ENCODE measurements at regions not wholly inside any gene's neighbourhood (a gene's known extent, or its start where the extent isn't known, plus 50 kb on each side); places are given as distances from the start of the nearest gene placed in this dataset.

DNA sequence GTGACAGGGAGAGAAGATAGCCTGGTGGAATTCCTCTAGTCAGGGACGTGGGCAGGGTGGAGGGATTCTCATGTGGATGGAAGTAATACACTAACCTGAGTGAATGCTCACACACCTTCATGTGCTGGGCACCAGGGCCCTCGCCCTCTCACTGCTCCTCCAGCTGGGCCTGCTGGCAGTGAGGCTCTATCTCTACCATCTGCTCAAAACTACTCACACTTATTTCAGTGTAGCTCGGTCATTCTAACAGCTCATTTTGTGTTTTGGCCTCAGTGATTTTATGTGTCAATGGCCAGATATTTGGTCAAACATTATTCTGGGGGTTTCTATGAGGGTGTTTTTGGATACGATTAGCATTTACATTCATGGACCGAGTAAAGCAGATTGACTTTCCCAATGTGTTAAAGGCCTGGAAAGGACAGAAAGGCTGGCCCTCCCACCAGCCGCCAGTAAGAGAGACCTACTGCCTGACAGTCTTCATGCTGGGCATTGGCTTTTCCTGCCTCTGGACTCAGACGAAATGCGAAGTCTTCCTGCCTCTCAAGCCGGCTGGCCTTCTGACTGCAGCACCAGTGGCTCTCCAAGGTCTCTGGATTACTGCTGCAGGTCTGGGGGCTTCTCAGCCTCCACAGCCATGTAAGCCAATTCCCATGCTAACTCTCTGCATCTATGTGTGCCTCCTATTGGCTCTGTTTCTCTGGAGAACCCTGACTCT, 335.4 kb downstream of the CXCL12 start:
- DNase-seq: no peak

- DNase-seq: no peak
These were observed 337.5 kb downstream of the CXCL12 start for GRCh38 chr10:44047361-44047760.

GRCh38 chr10:44046605-44047004, 338.3 kb downstream of the CXCL12 start:
- no peak for DNase-seq

GRCh38 chr10:44045020-44045419, 339.9 kb downstream of the CXCL12 start:
- DNase-seq: no peak

- no peak for DNase-seq
These were observed 340.3 kb downstream of the CXCL12 start for GRCh38 chr10:44044549-44044948.

- DNase-seq: no peak
These were observed 341.1 kb downstream of the CXCL12 start for GRCh38 chr10:44043646-44044375.

- DNase-seq: no peak
These were observed 341.8 kb downstream of the CXCL12 start for GRCh38 chr10:44042926-44043602.

DNA sequence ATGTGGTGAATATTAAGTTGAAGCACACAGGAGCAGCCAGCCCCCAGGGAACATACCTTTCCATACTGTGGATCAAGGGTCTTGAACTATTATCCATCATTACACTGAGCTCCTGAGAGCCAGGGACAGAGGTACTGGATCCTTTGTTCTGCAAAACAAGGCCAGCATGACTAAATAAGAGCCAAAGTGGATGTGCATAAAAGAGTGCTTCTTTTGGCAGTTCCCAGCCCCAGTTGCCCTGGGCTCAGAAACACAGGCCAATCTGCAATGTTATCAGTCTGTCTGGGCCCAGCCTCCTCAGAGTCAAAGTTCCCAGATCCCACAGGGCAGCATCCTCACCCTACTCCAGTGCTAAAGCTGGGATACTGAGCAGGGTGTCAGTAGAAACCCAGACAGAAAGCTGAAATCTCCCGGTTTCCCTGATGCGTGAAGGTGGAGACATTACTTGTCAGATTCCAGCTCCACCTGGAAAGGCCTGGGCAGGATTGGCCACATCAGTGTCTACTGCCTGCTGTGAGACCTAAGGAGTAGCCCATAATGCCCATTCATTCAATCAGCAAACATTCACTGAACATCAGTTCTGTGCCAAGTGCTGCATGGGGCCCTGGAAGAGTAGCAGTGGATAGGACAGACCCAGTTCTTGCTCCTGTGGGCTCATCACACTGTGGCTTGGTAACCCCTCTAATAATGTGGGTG, 342.7 kb downstream of the CXCL12 start:
- no peak for DNase-seq

- no peak for DNase-seq
These were observed 345.3 kb downstream of the CXCL12 start for GRCh38 chr10:44039599-44039998.

DNA sequence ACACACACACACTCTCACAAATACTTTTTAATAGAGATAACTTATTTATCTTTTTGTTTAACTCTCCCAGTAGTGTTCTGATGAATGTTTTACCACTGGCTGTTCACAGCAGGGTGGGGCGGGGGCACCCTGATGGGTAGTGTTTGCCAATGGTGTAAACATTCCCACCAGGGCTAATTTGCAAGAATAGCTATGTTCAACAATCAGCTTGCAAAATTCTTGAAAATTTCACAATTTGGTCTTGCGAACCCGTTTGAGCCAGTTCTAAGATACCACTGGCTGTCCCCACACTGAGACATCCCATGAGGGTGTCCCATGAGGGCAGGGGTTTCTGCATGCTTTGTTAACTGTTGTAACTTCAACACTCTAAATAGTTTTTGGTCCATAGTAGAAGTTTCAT, 348.5 kb downstream of the CXCL12 start:
- no peak for DNase-seq

GRCh38 chr10:44035474-44036197, 349.3 kb downstream of the CXCL12 start:
- no peak for DNase-seq

GRCh38 chr10:44034946-44035345, 350.0 kb downstream of the CXCL12 start:
- no peak for DNase-seq

DNA sequence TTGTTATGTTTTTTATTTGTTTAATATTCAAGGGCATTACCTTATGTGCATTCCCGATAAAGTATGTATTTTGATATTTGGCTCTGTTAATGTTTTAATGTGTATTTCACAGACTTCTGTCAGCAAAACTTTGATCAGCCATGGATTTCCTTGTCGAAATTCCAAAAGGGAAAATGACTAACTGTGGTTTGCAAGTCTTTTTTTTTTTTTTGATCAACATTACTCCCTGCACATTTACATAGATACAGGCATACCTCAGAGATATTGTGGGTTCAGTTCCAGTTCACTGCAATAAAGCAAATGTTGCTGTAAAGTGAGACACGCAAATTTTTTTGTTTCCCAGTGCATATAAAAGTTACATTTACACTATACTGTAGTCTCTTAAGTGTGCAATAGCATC, 351.9 kb downstream of the CXCL12 start:
- no peak for DNase-seq

- DNase-seq: no peak
These were observed 352.7 kb downstream of the CXCL12 start for GRCh38 chr10:44032216-44032615.

GRCh38 chr10:44030738-44031137, 354.2 kb downstream of the CXCL12 start:
- DNase-seq: no peak

DNA sequence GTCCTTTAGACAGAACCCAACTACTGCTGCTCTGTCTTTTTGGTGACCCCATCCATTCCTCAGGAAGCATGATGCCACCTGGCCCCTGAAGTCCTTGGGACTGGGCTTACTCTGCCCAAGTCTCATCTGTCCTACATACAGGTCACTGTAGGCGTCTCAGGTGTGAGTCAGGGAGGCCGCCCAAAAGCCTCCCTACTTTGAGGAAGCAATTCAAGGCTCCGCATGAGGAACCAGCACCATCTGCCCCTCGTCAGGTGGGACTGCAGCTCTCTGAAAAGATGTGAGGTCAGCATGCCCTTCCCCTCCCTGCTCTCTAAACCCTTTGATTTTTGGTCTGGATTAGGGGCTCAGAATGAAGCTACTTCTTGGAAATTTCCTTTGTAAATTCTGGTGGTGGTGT, 354.8 kb downstream of the CXCL12 start:
- DNase-seq: peak in 1 of 2 donors; percentile 27

- DNase-seq: no peak
These were observed 356.3 kb downstream of the CXCL12 start for GRCh38 chr10:44028384-44029137.

DNA sequence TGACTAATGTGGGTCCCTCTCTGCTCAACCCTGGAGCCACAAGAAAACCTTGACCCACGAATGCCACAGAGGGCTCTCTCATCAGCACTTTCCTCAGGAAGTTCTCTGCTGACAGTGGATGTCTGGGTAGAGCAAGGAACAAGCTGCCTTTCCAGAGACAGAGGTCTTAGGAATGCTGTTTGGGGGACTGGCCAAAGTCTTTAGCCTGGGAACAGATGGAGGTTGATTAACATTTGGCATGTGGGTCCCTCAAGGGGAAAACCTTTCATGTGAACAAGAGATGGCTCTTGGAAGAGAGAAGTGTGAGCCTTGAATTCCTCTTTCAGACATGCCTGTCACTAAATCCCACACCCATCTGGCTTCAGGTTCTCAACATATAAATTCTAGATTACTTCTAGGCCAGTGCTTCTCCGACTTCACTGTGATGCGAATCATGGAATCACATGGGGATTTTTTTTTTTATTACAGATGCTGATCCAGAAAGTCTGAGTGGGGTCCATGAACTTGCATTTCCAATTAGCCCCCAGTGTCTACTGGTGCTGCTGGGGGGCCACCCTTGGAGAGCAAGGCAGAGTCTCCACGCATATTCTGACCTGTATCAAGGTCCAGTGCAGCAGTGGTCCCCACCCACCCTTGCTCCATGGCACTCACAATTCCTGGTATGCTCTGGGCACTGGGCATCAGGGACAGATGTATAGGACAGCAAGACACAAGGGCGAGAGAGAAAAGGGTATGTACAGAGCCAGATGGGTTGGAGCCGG, 360.4 kb downstream of the CXCL12 start:
- no peak for DNase-seq

DNA sequence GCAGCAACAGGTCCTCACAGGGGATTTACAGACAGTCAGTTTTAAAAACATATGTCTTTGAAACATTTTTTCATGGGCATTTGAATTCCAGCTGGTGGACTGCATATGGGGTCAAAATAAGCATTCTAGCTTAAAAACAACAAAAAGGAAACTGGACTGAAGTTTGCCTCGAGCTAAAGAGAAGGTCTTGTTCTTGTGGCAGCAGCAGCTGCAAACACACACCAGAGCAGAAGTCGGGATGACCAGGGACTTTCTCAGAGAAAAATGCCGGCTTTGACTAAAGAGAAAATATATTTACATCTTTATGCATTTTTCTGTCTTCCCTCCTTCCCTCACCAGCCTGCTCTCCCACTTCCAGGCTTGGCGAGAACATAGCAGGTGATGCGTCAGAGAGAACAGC, 361.4 kb downstream of the CXCL12 start:
- DNase-seq: no peak

DNA sequence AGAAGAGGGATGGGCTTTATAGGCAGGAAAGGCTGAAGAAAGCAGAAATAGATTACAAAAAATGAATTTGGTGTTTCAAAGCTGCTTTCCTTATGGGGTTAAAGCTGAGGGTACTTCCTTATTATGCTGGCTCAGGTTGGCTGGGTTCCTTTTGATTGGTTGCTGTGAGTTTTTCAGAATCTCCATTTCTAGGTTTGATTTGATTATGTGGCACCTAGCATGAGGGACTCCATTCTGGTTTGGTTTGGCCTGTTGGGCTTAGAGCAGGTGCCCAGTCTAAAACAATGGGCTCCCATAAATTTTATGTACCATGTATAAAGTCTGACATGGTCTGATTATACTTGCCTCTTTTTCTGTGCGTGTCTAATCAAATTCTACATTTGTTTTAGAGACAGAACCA, 362.7 kb downstream of the CXCL12 start:
- no peak for DNase-seq
